ENCODE measurements at regions not wholly inside any gene's neighbourhood (a gene's known extent, or its start where the extent isn't known, plus 50 kb on each side); places are given as distances from the start of the nearest gene placed in this dataset.
"Not testable (repeated sequence)": the region's sequence is repeated elsewhere in the genome, so short reads cannot be mapped to it uniquely, and the experiment has no call there.

GRCh38 chr18:9000733-9001132 lies 101.8 kb upstream of the NDUFV2 start:
- H3K4me2 ChIP-seq = no peak overlapping the region
- no peak overlapping the region for H2AFZ ChIP-seq
- H3K36me3 ChIP-seq (replicated peaks; ENCODE audit: insufficient read depth, low read depth) = no peaks in the 10 kb centered on the region
- no peak overlapping the region for H3K4me3 ChIP-seq
- no peaks in the 10 kb centered on the region for H3K4me1 ChIP-seq (ENCODE audit: insufficient read depth)
- 68% methylated on average over 5 of the region's 5 CpGs for WGBS (ENCODE audit: low lambda C conversion rate, missing lambda C conversion rate)
- no peaks in the 10 kb centered on the region for H3K27me3 ChIP-seq
- TF ChIP-seq EZH2phosphoT487 (IDR thresholded peaks at IDR 0.05; ENCODE audit: low read depth, severe bottlenecking, unreplicated experiment) = no peak
- no peak for TF ChIP-seq EZH2 (IDR thresholded peaks at IDR 0.05; ENCODE audit: borderline replicate concordance)
- TF ChIP-seq, protein P1, sequence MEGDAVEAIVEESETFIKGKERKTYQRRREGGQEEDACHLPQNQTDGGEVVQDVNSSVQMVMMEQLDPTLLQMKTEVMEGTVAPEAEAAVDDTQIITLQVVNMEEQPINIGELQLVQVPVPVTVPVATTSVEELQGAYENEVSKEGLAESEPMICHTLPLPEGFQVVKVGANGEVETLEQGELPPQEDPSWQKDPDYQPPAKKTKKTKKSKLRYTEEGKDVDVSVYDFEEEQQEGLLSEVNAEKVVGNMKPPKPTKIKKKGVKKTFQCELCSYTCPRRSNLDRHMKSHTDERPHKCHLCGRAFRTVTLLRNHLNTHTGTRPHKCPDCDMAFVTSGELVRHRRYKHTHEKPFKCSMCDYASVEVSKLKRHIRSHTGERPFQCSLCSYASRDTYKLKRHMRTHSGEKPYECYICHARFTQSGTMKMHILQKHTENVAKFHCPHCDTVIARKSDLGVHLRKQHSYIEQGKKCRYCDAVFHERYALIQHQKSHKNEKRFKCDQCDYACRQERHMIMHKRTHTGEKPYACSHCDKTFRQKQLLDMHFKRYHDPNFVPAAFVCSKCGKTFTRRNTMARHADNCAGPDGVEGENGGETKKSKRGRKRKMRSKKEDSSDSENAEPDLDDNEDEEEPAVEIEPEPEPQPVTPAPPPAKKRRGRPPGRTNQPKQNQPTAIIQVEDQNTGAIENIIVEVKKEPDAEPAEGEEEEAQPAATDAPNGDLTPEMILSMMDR (IDR thresholded peaks at IDR 0.05; ENCODE audit: poor library complexity) = no peak
- no peaks in the 10 kb centered on the region for H3K9me3 ChIP-seq (ENCODE audit: low read depth)
- no peak overlapping the region for H3K27ac ChIP-seq
- DNase-seq (ENCODE audit: low spot score) = no peak
- no peaks in the 10 kb centered on the region for H4K20me1 ChIP-seq (ENCODE audit: insufficient read depth, poor library complexity, severe bottlenecking)
- no peaks in the 10 kb centered on the region for H3K9me2 ChIP-seq (replicated peaks; ENCODE audit: insufficient read depth)
- no peaks in the 10 kb centered on the region for H3K79me2 ChIP-seq

DNA sequence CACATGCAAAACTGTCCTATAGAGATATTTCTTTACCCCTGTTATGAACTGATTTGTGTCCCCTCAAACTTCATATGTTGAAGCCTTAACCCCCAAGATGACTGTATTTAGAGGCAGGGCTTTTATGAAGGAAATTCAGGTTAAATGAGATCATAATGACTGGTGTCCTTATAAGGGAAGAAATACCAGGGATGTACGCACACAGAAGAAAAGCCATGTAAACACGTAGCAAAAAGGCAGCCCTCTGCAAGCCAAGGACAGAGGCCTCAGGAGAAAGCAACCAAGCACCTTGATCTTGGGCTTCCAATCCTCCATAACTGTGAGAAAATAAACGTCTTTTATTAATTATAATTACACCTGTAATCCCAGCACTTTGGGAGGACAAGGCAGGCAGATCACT lies 101.3 kb upstream of the NDUFV2 start:
- Histone ChIP-seq H3K4me1 (ENCODE audit: insufficient read depth) (no peaks in the 10 kb centered on the region), H3K79me2 (no peaks in the 10 kb centered on the region), H3K4me3 (no peak overlapping the region), H2AFZ (no peak overlapping the region), H3K9me3 (ENCODE audit: low read depth) (no peaks in the 10 kb centered on the region), H3K36me3 (replicated peaks; ENCODE audit: insufficient read depth, low read depth) (no peaks in the 10 kb centered on the region), H3K4me2 (no peak overlapping the region), H3K27me3 (no peaks in the 10 kb centered on the region), H3K9me2 (replicated peaks; ENCODE audit: insufficient read depth) (no peaks in the 10 kb centered on the region), H4K20me1 (ENCODE audit: insufficient read depth, poor library complexity, severe bottlenecking) (no peaks in the 10 kb centered on the region), H3K27ac (no peak overlapping the region)
- 84% methylated on average over 3 of the region's 3 CpGs for WGBS (ENCODE audit: low lambda C conversion rate, missing lambda C conversion rate)
- no peak for TF ChIP-seq EZH2 (IDR thresholded peaks at IDR 0.05; ENCODE audit: borderline replicate concordance)
- TF ChIP-seq, protein P1 (IDR thresholded peaks at IDR 0.05; ENCODE audit: poor library complexity) = no peak
- TF ChIP-seq EZH2phosphoT487 (IDR thresholded peaks at IDR 0.05; ENCODE audit: low read depth, severe bottlenecking, unreplicated experiment) = no peak
- no peak for DNase-seq (ENCODE audit: low spot score)

DNA sequence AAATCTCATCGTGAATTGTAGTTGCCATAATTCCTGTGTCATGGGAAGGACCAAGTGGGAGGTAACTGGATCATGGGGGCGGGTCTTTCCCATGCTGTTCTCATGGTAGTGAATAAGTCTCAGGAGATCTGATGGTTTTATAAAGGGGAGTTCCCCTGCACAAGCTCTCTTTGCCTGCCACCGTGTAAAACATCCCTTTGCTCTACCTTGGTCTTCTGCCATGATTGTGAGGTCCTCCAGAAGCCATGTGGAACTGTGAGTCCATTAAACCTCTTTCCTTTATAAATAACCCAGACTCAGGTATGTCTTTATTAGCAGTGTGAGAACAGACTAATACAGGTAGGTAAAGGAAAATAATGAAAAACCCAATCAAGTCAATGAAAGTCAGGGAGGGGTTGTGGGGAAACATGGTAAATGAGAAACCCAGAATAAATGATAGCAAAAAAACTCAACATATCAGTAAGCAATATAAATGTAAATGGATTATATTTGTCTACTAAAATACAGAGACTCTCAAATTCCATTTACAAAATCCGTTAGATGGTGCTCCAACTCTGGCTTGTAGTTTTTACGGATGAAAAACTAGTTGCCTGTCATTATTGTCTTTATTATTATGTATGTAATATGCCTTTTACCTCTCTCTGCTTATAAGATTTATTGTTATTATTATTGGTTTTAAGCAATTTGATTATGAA lies 98.9 kb upstream of the NDUFV2 start:
- WGBS (ENCODE audit: low lambda C conversion rate, missing lambda C conversion rate) = over 99% methylated on average over 5 of the region's 5 CpGs

GRCh38 chr18:9004308-9004707 lies 98.2 kb upstream of the NDUFV2 start:
- not testable (repeated sequence) for H3K79me2 ChIP-seq; H3K9me3 ChIP-seq (ENCODE audit: low read depth); H3K9me2 ChIP-seq (replicated peaks; ENCODE audit: insufficient read depth); H3K27me3 ChIP-seq; H3K36me3 ChIP-seq (replicated peaks; ENCODE audit: insufficient read depth, low read depth); H3K4me1 ChIP-seq (ENCODE audit: insufficient read depth); DNase-seq (ENCODE audit: low spot score); H3K4me2 ChIP-seq; H3K27ac ChIP-seq; H3K4me3 ChIP-seq; H2AFZ ChIP-seq; H4K20me1 ChIP-seq (ENCODE audit: insufficient read depth, poor library complexity, severe bottlenecking)
- 97% methylated on average over 2 of the region's 2 CpGs for WGBS (ENCODE audit: low lambda C conversion rate, missing lambda C conversion rate)

More for the DNA sequence above, 98.9 kb upstream of the NDUFV2 start:
- no peaks in the 10 kb centered on the region for H3K4me1 ChIP-seq (ENCODE audit: insufficient read depth)
- no peaks in the 10 kb centered on the region for H3K9me3 ChIP-seq (ENCODE audit: low read depth)
- H3K4me2 ChIP-seq = no peak overlapping the region
- no peaks in the 10 kb centered on the region for H3K79me2 ChIP-seq
- H3K4me3 ChIP-seq = no peak overlapping the region
- DNase-seq (ENCODE audit: low spot score) = no peak
- H2AFZ ChIP-seq = no peak overlapping the region
- no peak overlapping the region for H3K27ac ChIP-seq
- no peaks in the 10 kb centered on the region for H4K20me1 ChIP-seq (ENCODE audit: insufficient read depth, poor library complexity, severe bottlenecking)
- H3K36me3 ChIP-seq (replicated peaks; ENCODE audit: insufficient read depth, low read depth) = no peaks in the 10 kb centered on the region
- H3K27me3 ChIP-seq = no peaks in the 10 kb centered on the region
- H3K9me2 ChIP-seq (replicated peaks; ENCODE audit: insufficient read depth) = no peaks in the 10 kb centered on the region
- TF ChIP-seq, protein P1 (IDR thresholded peaks at IDR 0.05; ENCODE audit: poor library complexity) = no peak

DNA sequence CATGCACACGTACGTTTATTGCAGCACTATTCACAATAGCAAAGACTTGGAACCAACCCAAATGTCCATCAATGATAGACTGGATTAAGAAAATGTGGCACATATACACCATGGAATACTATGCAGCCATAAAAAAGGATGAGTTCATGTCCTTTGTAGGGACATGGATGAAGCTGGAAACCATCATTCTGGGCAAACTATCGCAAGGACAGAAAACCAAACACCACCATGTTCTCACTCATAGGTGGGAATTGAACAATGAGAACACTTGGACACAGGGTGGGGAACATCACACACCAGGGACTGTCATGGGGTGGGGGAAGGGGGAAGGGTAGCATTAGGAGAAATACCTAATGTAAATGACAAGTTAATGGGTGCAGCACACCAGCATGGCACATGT lies 94.8 kb upstream of the NDUFV2 start:
- H3K79me2 ChIP-seq; H3K36me3 ChIP-seq (replicated peaks; ENCODE audit: insufficient read depth, low read depth); DNase-seq (ENCODE audit: low spot score); H3K4me1 ChIP-seq (ENCODE audit: insufficient read depth); H4K20me1 ChIP-seq (ENCODE audit: insufficient read depth, poor library complexity, severe bottlenecking); H3K9me2 ChIP-seq (replicated peaks; ENCODE audit: insufficient read depth); H3K27ac ChIP-seq; H3K27me3 ChIP-seq; H3K9me3 ChIP-seq (ENCODE audit: low read depth); H3K4me2 ChIP-seq; H2AFZ ChIP-seq; H3K4me3 ChIP-seq: not testable (repeated sequence)
- whole genome bisulfite sequencing (ENCODE audit: low lambda C conversion rate, missing lambda C conversion rate) = 60% methylated on average over 3 of the region's 3 CpGs

All from hepatocyte (in vitro differentiated cells).